NCI-H345 (cell line): ENCODE measurements at regions not wholly inside any gene's neighbourhood (a gene's known extent, or its start where the extent isn't known, plus 50 kb on each side); places are given as distances from the start of the nearest gene placed in this dataset.

Experiments used
- DNase-seq: peaks from one replicate; lab custom pipeline; 2025; lab: John Stamatoyannopoulos, UW

DNA sequence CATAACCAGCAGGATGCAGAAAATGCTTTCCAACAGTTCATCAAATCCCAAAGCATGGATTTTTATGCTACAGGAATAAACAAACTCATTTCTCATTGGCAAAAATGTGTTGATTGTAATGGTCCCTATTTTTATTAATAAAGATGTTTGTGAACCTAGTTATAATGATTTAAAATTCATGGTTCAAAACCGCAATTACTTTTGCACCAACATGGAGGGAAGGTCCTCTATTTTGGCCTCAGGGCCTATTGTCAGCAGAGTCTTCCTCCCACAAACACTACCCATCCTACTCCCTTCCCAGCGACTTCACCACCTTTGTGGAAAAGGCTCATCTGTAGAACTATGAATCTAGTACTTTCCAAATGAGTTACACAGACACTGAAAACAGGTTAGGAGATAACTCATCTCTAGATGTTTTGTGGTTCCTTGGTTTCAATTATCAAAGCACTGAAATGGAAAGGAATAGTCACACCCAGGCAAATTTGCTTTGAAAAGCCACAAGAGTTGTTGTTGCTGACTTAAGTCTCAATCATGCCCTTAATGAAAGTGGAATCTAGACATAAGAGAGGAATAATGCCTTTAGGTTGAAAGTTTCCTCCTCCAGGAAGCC is 59.4 kb upstream of the FRMD4A start:
- no peak for DNase-seq

DNA sequence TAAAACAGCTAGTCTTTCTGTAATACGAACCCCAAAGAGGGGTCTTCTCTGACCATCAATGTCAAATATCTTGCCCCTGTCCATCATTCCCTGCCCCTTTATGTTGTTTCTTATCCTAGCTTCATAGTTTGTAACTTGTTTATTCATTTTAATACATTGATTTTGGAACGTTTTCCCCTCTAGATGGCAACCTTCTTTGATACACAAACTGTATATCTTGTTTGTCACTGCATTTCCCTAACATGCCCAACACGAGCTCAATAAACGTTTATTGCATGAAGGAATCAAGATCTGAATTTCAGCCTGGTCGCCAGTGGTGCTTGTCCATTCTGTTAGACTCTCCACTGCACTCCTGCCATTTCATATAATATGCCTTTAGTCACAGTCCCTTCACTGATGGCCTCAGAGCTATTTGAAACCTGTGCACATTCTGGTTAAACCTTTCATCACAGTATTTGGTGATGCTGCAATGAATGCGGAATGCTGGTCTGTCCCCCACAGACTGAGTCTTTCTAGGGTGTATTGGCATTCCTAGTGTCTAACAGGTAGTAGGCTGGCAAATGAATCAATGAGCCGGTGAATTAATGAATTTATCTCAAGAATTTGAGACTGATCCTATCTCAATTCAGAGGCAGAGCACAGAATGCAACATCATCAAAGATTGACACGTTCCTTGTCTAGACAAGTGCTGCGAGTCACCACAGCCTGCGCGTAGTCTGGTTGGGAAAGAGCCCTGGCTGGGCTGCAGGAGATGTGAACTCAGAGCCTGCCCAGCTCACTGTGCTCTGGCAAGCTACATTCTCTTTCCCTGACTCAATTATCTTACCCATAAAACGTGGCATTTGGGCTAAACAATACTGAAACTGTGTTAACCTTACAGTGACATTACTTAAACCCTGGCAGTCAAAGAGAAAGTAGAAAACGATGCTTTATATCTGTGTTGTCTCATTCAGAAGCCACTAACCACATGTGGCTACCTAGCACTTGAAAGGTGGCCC is 55.2 kb upstream of the FRMD4A start:
- DNase-seq, result no peak

DNA sequence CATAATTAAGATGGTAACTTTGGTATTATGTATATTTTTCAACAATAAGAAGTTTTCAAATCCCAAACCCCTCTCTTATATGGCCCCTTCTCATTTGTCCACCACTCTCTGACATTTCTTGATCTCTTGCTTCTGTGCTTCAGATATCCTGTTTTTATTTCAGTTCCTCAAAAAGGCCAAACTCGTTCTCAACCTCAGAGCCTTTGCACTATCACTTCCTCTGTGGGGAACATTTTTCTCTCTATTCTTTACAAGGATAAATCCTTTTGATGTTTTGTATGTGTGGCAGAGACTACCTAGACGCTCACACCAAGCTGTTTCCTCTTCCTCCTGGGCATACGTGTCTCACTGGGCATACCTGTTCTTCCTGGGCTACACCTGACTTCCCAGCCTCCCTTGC is 54.2 kb upstream of the FRMD4A start:
- DNase-seq, result no peak

GRCh38 chr10:14384116-14384730 is 53.5 kb upstream of the FRMD4A start:
- DNase-seq, result no peak

GRCh38 chr10:14383266-14383665 is 52.5 kb upstream of the FRMD4A start:
- DNase-seq, result no peak

- DNase-seq, result no peak
Measured at GRCh38 chr10:14382531-14382930, 51.8 kb upstream of the FRMD4A start.

DNA sequence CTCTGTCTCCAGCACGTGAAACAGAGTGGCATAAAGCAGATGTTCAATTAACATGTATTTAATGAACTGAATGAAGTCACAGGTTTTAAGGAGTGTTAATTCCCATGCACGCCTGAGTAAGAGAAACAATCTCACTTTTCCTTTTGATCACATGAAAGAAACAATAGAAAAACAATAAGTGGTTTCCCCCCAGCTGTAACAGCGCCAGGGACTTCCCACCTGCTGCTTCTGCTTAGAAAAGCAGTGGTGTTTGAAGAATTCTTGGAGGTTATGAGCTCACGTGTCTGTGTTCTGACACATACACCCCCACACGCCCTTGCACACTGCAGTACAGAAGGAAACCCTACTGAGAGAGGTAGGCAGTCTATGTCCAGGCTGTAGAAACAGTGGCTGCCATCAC is 51.3 kb upstream of the FRMD4A start:
- no peak for DNase-seq

DNA sequence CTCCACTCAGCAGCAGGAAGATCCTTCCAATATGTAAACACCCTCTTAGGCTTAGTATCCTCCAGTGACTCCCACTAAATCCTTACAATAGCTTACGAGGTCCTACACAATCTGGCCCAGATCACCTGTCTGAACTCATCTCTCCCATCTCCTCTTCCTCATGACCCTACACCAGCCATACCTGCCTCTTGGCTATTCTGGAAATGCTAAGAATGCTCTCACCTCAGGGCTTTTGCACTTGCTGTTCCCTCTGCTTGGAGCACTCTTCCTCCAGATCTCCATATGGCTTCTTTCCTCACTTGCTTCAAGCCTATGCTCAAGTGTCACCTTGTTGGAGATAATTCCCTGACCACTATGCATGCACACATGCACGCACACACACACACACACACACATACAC is 50.8 kb upstream of the FRMD4A start:
- no peak for DNase-seq

- DNase-seq, result no peak
Measured at GRCh38 chr10:14380746-14381145, 50.0 kb upstream of the FRMD4A start.
